Lower leg skin (tissue), 3 donors: ENCODE measurements at regions not wholly inside any gene's neighbourhood (a gene's known extent, or its start where the extent isn't known, plus 50 kb on each side); places are given as distances from the start of the nearest gene placed in this dataset.

Experiments used
- POLR2A ChIP-seq, 2 donors: fragments of 450-650 bp; IDR thresholded peaks; one replicate each; pipeline ENCODE4 v1.6.1; 2016 to 2017; ENCODE audit warnings: antibody characterized with exemption in 2 of 2, mild to moderate bottlenecking in 1 of 2, moderate library complexity in 1 of 2
- TF ChIP-seq, protein P1 (sequence below), 3 donors: fragments of 450-650 bp; IDR thresholded peaks; one replicate each; pipeline ENCODE4 v1.5.1; 2016; ENCODE audit warnings: antibody characterized with exemption in 3 of 3, mild to moderate bottlenecking in 3 of 3, moderate library complexity in 2 of 3

GRCh38 chr10:9163699-9164098 is 1109.2 kb downstream of the GATA3 start:
- TF ChIP-seq, protein P1, sequence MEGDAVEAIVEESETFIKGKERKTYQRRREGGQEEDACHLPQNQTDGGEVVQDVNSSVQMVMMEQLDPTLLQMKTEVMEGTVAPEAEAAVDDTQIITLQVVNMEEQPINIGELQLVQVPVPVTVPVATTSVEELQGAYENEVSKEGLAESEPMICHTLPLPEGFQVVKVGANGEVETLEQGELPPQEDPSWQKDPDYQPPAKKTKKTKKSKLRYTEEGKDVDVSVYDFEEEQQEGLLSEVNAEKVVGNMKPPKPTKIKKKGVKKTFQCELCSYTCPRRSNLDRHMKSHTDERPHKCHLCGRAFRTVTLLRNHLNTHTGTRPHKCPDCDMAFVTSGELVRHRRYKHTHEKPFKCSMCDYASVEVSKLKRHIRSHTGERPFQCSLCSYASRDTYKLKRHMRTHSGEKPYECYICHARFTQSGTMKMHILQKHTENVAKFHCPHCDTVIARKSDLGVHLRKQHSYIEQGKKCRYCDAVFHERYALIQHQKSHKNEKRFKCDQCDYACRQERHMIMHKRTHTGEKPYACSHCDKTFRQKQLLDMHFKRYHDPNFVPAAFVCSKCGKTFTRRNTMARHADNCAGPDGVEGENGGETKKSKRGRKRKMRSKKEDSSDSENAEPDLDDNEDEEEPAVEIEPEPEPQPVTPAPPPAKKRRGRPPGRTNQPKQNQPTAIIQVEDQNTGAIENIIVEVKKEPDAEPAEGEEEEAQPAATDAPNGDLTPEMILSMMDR (IDR thresholded peaks at IDR 0.05) = no peak
- no peak for TF ChIP-seq POLR2A (IDR thresholded peaks at IDR 0.05)
